Lung (tissue), 11 donors: ENCODE measurements at regions not wholly inside any gene's neighbourhood (a gene's known extent, or its start where the extent isn't known, plus 50 kb on each side); places are given as distances from the start of the nearest gene placed in this dataset.

Experiments
- ATAC-seq: fragments of 200-7000 bp; cut with Tn5 transposase; one replicate; pipeline ENCODE4 v1.9.1; 2020; ENCODE audit warnings: moderate number of reproducible peaks; ENCODE audit not compliant: insufficient read depth, low FRiP score
- DNase-seq, 3 donors: peaks; one replicate each; pipeline ENCODE4 v3.0.0-alpha.2; 2013 to 2017
- H3K27ac ChIP-seq, 2 donors: one replicate each; pipeline ENCODE4 v1.5.1; 2013; ENCODE audit warnings: mild to moderate bottlenecking in 2 of 2, moderate library complexity in 2 of 2, control low read depth in 1 of 2, inconsistent platforms in 1 of 2, low read depth in 1 of 2, low read length in 1 of 2
- H3K27me3 ChIP-seq, 3 donors: one replicate each; pipeline ENCODE4 v1.5.1; 2013; ENCODE audit warnings: low read length in 2 of 3; ENCODE audit not compliant: control insufficient read depth in 3 of 3, insufficient read depth in 3 of 3
- H3K36me3 ChIP-seq, 4 donors: one replicate each; pipeline ENCODE4 v1.5.1; 2013; ENCODE audit warnings: low read length in 4 of 4, mild to moderate bottlenecking in 1 of 4, moderate library complexity in 1 of 4; ENCODE audit not compliant: control insufficient read depth in 4 of 4, insufficient read depth in 4 of 4
- H3K4me1 ChIP-seq, 5 donors: one replicate each; pipeline ENCODE4 v1.5.1; 2013; ENCODE audit warnings: low read length in 5 of 5, mild to moderate bottlenecking in 2 of 5, moderate library complexity in 1 of 5; ENCODE audit not compliant: control insufficient read depth in 5 of 5, insufficient read depth in 5 of 5
- H3K4me3 ChIP-seq: one replicate; pipeline ENCODE4 v1.5.1; 2013; ENCODE audit warnings: mild to moderate bottlenecking, control low read depth, moderate library complexity
- H3K9ac ChIP-seq, 2 donors: one replicate each; pipeline ENCODE4 v1.5.1; 2013; ENCODE audit warnings: low read length in 2 of 2, control low read depth in 1 of 2; ENCODE audit not compliant: insufficient read depth in 1 of 2
- H3K9me3 ChIP-seq, 4 donors: one replicate each; pipeline ENCODE4 v1.5.1; 2013; ENCODE audit warnings: low read length in 3 of 4, mild to moderate bottlenecking in 1 of 4, moderate library complexity in 1 of 4; ENCODE audit not compliant: control insufficient read depth in 4 of 4, insufficient read depth in 3 of 4
- CTCF ChIP-seq: IDR thresholded peaks from 2 replicates; pipeline ENCODE4 v1.5.1; 2012; ENCODE audit warnings: mild to moderate bottlenecking; ENCODE audit errors: control extremely low read depth, extremely low read depth
- WGBS, 2 donors: extraction: QIAGEN DNeasy Blood & Tissue Kit; methylation state at CpG; one replicate each; pipeline ENCODE4 v1.1.7; 2013; 5-methylcytosine and 5-hydroxymethylcytosine counted together
- donor health status: control.
- donor health status: control.
- donor health status: Bipolar disorder and iron deficiency.
- donor health status: healthy.
- donor health status: DM: yes; HTN: yes; CAD: no.

- 81 to 95% methylated on average over 4 of the region's 4 CpGs for WGBS, 2 donors
Measured at GRCh38 chr7:50203521-50203920, 101.0 kb upstream of the IKZF1 start.

GRCh38 chr7:50202052-50202555 is 102.4 kb upstream of the IKZF1 start:
- Histone ChIP-seq H3K27ac (no peak overlapping the region), H3K4me3 (no peak overlapping the region), H3K9me3 (peaks cover 0 to 2% (median 0%) of the 10 kb centered on the region in 4 donors), H3K36me3 (no peaks in the 10 kb centered on the region), H3K4me1 (peaks cover 0 to 2% (median 0%) of the 10 kb centered on the region in 5 donors), H3K27me3 (peaks cover 0 to 6% (median 0%) of the 10 kb centered on the region in 3 donors), H3K9ac (no peak overlapping the region)
- 54 to 78% methylated on average over 1 of the region's 1 CpG for WGBS, 2 donors
- DNase-seq (no peak), ATAC-seq (no peak)
- no peak for TF ChIP-seq CTCF

More at GRCh38 chr7:50203521-50203920, 101.0 kb upstream of the IKZF1 start:
- ATAC-seq (no peak), DNase-seq (no peak)
- H3K27ac ChIP-seq: no peak overlapping the region
- H3K4me3 ChIP-seq: no peak overlapping the region
- TF ChIP-seq CTCF: no peak
- H3K4me1 ChIP-seq: peaks cover 0 to 2% (median 0%) of the 10 kb centered on the region in 5 donors
- peaks cover 0 to 2% (median 0%) of the 10 kb centered on the region in 4 donors for H3K9me3 ChIP-seq
- H3K9ac ChIP-seq: no peak overlapping the region
- peaks cover 0 to 6% (median 0%) of the 10 kb centered on the region in 3 donors for H3K27me3 ChIP-seq
- H3K36me3 ChIP-seq: no peaks in the 10 kb centered on the region

- DNase-seq (no peak), ATAC-seq (no peak)
- Histone ChIP-seq H3K27ac (no peak overlapping the region), H3K36me3 (no peaks in the 10 kb centered on the region), H3K9me3 (peaks cover 0 to 2% (median 0%) of the 10 kb centered on the region in 4 donors), H3K27me3 (peaks cover 0 to 6% (median 0%) of the 10 kb centered on the region in 3 donors), H3K4me1 (peaks cover 0 to 2% (median 0%) of the 10 kb centered on the region in 5 donors), H3K4me3 (no peak overlapping the region), H3K9ac (no peak overlapping the region)
- TF ChIP-seq CTCF: no peak
- WGBS, 2 donors: 36 to 44% methylated on average over 5 of the region's 5 CpGs
Measured at GRCh38 chr7:50199824-50200223, 104.7 kb upstream of the IKZF1 start.

- ATAC-seq: no peak
Measured at GRCh38 chr7:50197549-50197948, 104.5 kb upstream of the ZPBP start.

More at GRCh38 chr7:50197549-50197948, 104.5 kb upstream of the ZPBP start:
- Histone ChIP-seq H3K27me3 (peaks cover 0 to 3% (median 0%) of the 10 kb centered on the region in 3 donors), H3K27ac (no peak overlapping the region), H3K9ac (no peak overlapping the region), H3K4me1 (peaks cover 0 to 2% (median 0%) of the 10 kb centered on the region in 5 donors), H3K4me3 (no peak overlapping the region), H3K36me3 (no peaks in the 10 kb centered on the region), H3K9me3 (peaks cover 0 to 2% (median 0%) of the 10 kb centered on the region in 4 donors)
- 77 to 82% methylated on average over 9 of the region's 9 CpGs for WGBS, 2 donors
- TF ChIP-seq CTCF: no peak
- DNase-seq: no peak
